Naive thymus-derived CD4-positive, alpha-beta T cell (primary cell): ENCODE measurements at regions not wholly inside any gene's neighbourhood (a gene's known extent, or its start where the extent isn't known, plus 50 kb on each side); places are given as distances from the start of the nearest gene placed in this dataset.

Experiments
- ATAC-seq: fragments of 150-1000 bp; cut with Tn5 transposase; 2 replicates; pipeline ENCODE4 v1.10.0; 2021; ENCODE audit warnings: mild to moderate bottlenecking, moderate library complexity
- CTCF ChIA-PET: fragments of 350-600 bp; sonication (Branson Sonifier 250); formaldehyde crosslinking; loops from one replicate; lab custom pipeline; 2021; ENCODE audit warnings: antibody characterized with exemption; lab: Charles Lee
- POLR2A ChIA-PET: fragments of 350-600 bp; sonication (Branson Sonifier 250); formaldehyde crosslinking; loops from one replicate; lab custom pipeline; 2021; ENCODE audit warnings: antibody characterized with exemption, inconsistent platforms; lab: Charles Lee
- DNase-seq, 9 donors: peaks; one replicate each; pipeline versions ENCODE4 v3.0.0 to v3.0.0-alpha.2; 2020 to 2022; ENCODE audit warnings: mixed read lengths in 1 of 9
- H3K27ac ChIP-seq: one replicate; pipeline ENCODE4 v1.7.0; 2013; ENCODE audit warnings: mild to moderate bottlenecking, low read depth, low read length, moderate library complexity
- H3K27me3 ChIP-seq, 2 donors: one replicate each; pipeline ENCODE4 v1.7.0; 2013; ENCODE audit warnings: low read length in 2 of 2, mild to moderate bottlenecking in 2 of 2, moderate library complexity in 2 of 2; ENCODE audit not compliant: control insufficient read depth in 2 of 2, insufficient read depth in 2 of 2
- H3K36me3 ChIP-seq, 3 experiments: 1 replicate in 2 of 3; 2 replicates in 1 of 3; pipeline ENCODE4 v1.7.0; 2013; ENCODE audit warnings: low read length in 3 of 3, mild to moderate bottlenecking in 3 of 3, moderate library complexity in 1 of 3; ENCODE audit not compliant: insufficient read depth in 3 of 3, control insufficient read depth in 2 of 3
- H3K4me1 ChIP-seq, 2 donors: one replicate each; pipeline ENCODE4 v1.7.0; 2013; ENCODE audit warnings: low read length in 2 of 2, mild to moderate bottlenecking in 2 of 2, moderate library complexity in 1 of 2; ENCODE audit not compliant: control insufficient read depth in 2 of 2, insufficient read depth in 2 of 2
- H3K4me3 ChIP-seq: 2 replicates; pipeline ENCODE4 v1.7.0; 2013; ENCODE audit warnings: mild to moderate bottlenecking, low read length
- H3K9me3 ChIP-seq, 3 experiments: 1 replicate in 2 of 3; 2 replicates in 1 of 3; pipeline ENCODE4 v1.7.0; 2013; ENCODE audit warnings: low read length in 3 of 3; ENCODE audit not compliant: control insufficient read depth in 2 of 3
- H3K27ac Mint-ChIP-seq, 9 donors: one replicate each; pipeline ENCODE4 v1.8.0; 2020 to 2022; ENCODE audit warnings: mixed read lengths in 9 of 9, mild to moderate bottlenecking in 8 of 9, moderate library complexity in 5 of 9, inconsistent platforms in 2 of 9
- H3K27me3 Mint-ChIP-seq, 5 donors: one replicate each; pipeline ENCODE4 v1.8.0; 2021 to 2022; ENCODE audit warnings: mixed read lengths in 5 of 5, mild to moderate bottlenecking in 1 of 5
- H3K36me3 Mint-ChIP-seq, 5 donors: one replicate each; pipeline ENCODE4 v1.8.0; 2020 to 2022; ENCODE audit warnings: mixed read lengths in 5 of 5, mild to moderate bottlenecking in 3 of 5, inconsistent platforms in 1 of 5
- H3K4me1 Mint-ChIP-seq, 7 donors: one replicate each; pipeline ENCODE4 v1.8.0; 2020 to 2022; ENCODE audit warnings: mixed read lengths in 7 of 7, mild to moderate bottlenecking in 3 of 7, inconsistent platforms in 1 of 7
- H3K4me3 Mint-ChIP-seq, 10 donors: one replicate each; pipeline ENCODE4 v1.8.0; 2020 to 2022; ENCODE audit warnings: mild to moderate bottlenecking in 10 of 10, mixed read lengths in 10 of 10, moderate library complexity in 6 of 10, inconsistent platforms in 2 of 10
- H3K9me3 Mint-ChIP-seq, 11 donors: one replicate each; pipeline ENCODE4 v1.8.0; 2020 to 2022; ENCODE audit warnings: mixed read lengths in 11 of 11, mild to moderate bottlenecking in 4 of 11, inconsistent platforms in 1 of 11, moderate library complexity in 1 of 11
- intact Hi-C, 2 donors: fragments of 100-400 bp; cut with micrococcal nuclease; formaldehyde crosslinking; loops; one replicate each; pipeline ENCODE4 v1.15.1; 2023

- intact Hi-C loops = no loop called here
Measured at GRCh38 chrY:17045124-17045523, 834.9 kb downstream of the CDY2B start.

GRCh38 chrY:17044723-17045122 is 835.3 kb downstream of the CDY2B start:
- peaks cover 0 to 14% (median 3%) of the 10 kb centered on the region in 7 donors for H3K4me1 Mint-ChIP-seq
- no peak overlapping the region for H3K4me3 Mint-ChIP-seq
- Histone ChIP-seq H3K9me3 (no peaks in the 10 kb centered on the region), H3K4me3 (no peak overlapping the region), H3K4me1 (peaks cover 0 to 17% of the 10 kb centered on the region in 2 donors), H3K27me3 (no peaks in the 10 kb centered on the region), H3K27ac (no peak overlapping the region), H3K36me3 (no peaks in the 10 kb centered on the region)
- ChIA-PET CTCF (no interaction called here), POLR2A (no interaction called here)
- H3K9me3 Mint-ChIP-seq = peaks cover 0 to 16% (median 11%) of the 10 kb centered on the region in 11 donors
- no peaks in the 10 kb centered on the region for H3K27me3 Mint-ChIP-seq
- ATAC-seq (no peak), DNase-seq (no peak)
- H3K36me3 Mint-ChIP-seq = peaks cover 0 to 6% (median 0%) of the 10 kb centered on the region in 5 donors
- intact Hi-C loops = no loop called here
- no peak overlapping the region for H3K27ac Mint-ChIP-seq

More at GRCh38 chrY:17045124-17045523, 834.9 kb downstream of the CDY2B start:
- Mint-ChIP-seq H3K36me3 (peaks cover 0 to 6% (median 0%) of the 10 kb centered on the region in 5 donors), H3K27ac (no peak overlapping the region), H3K4me1 (peaks cover 0 to 14% (median 3%) of the 10 kb centered on the region in 7 donors), H3K27me3 (no peaks in the 10 kb centered on the region), H3K9me3 (peaks cover 0 to 16% (median 11%) of the 10 kb centered on the region in 11 donors), H3K4me3 (no peak overlapping the region)
- POLR2A ChIA-PET = no interaction called here
- Histone ChIP-seq H3K27me3 (no peaks in the 10 kb centered on the region), H3K27ac (no peak overlapping the region), H3K36me3 (no peaks in the 10 kb centered on the region), H3K4me1 (peaks cover 0 to 17% of the 10 kb centered on the region in 2 donors), H3K9me3 (no peaks in the 10 kb centered on the region), H3K4me3 (no peak overlapping the region)
- no peak for ATAC-seq
- DNase-seq = no peak
- CTCF ChIA-PET = no interaction called here

- H3K36me3 ChIP-seq = no peaks in the 10 kb centered on the region
- Mint-ChIP-seq H3K27ac (no peak overlapping the region), H3K27me3 (no peaks in the 10 kb centered on the region), H3K9me3 (peaks cover 0 to 16% (median 11%) of the 10 kb centered on the region in 11 donors), H3K4me3 (no peak overlapping the region), H3K4me1 (peaks cover 0 to 14% (median 3%) of the 10 kb centered on the region in 7 donors), H3K36me3 (peaks cover 0 to 6% (median 0%) of the 10 kb centered on the region in 5 donors)
- CTCF ChIA-PET = no interaction called here
- no peaks in the 10 kb centered on the region for H3K9me3 ChIP-seq
- H3K4me3 ChIP-seq = no peak overlapping the region
- DNase-seq (no peak), ATAC-seq (no peak)
- intact Hi-C loops = no loop called here
- no peak overlapping the region for H3K27ac ChIP-seq
- H3K4me1 ChIP-seq = peaks cover 0 to 17% of the 10 kb centered on the region in 2 donors
- POLR2A ChIA-PET = no interaction called here
- H3K27me3 ChIP-seq = no peaks in the 10 kb centered on the region
Measured at GRCh38 chrY:17044272-17044671, 835.7 kb downstream of the CDY2B start.

- H3K4me3 Mint-ChIP-seq = no peak overlapping the region
- peaks cover 0 to 14% (median 3%) of the 10 kb centered on the region in 7 donors for H3K4me1 Mint-ChIP-seq
- POLR2A ChIA-PET = no interaction called here
- no peak for ATAC-seq
- no peak for DNase-seq
- intact Hi-C loops = no loop called here
- no peaks in the 10 kb centered on the region for H3K27me3 Mint-ChIP-seq
- H3K9me3 Mint-ChIP-seq = peaks cover 0 to 17% (median 11%) of the 10 kb centered on the region in 11 donors
- Histone ChIP-seq H3K36me3 (no peaks in the 10 kb centered on the region), H3K9me3 (no peaks in the 10 kb centered on the region), H3K27me3 (no peaks in the 10 kb centered on the region), H3K4me3 (no peak overlapping the region), H3K4me1 (no peaks in the 10 kb centered on the region), H3K27ac (no peak overlapping the region)
- peaks cover 0 to 6% (median 0%) of the 10 kb centered on the region in 5 donors for H3K36me3 Mint-ChIP-seq
- CTCF ChIA-PET = no interaction called here
- H3K27ac Mint-ChIP-seq = no peak overlapping the region
Measured at GRCh38 chrY:17038439-17038838, 841.6 kb downstream of the CDY2B start.

GRCh38 chrY:17018126-17018525 is 861.9 kb downstream of the CDY2B start:
- no peak overlapping the region for H3K27ac Mint-ChIP-seq
- ATAC-seq = no peak
- peaks cover 0 to 8% (median 0%) of the 10 kb centered on the region in 11 donors for H3K9me3 Mint-ChIP-seq
- no peaks in the 10 kb centered on the region for H3K27me3 Mint-ChIP-seq
- H3K36me3 Mint-ChIP-seq = no peaks in the 10 kb centered on the region
- no peak for DNase-seq
- Histone ChIP-seq H3K4me1 (no peaks in the 10 kb centered on the region), H3K36me3 (no peaks in the 10 kb centered on the region), H3K27ac (no peak overlapping the region), H3K27me3 (no peaks in the 10 kb centered on the region), H3K9me3 (no peaks in the 10 kb centered on the region), H3K4me3 (no peak overlapping the region)
- no peaks in the 10 kb centered on the region for H3K4me1 Mint-ChIP-seq
- ChIA-PET POLR2A (no interaction called here), CTCF (no interaction called here)
- no peak overlapping the region for H3K4me3 Mint-ChIP-seq
- intact Hi-C loops = no loop called here

- no peaks in the 10 kb centered on the region for H3K4me1 ChIP-seq
- Mint-ChIP-seq H3K4me3 (no peak overlapping the region), H3K27ac (no peak overlapping the region), H3K36me3 (peaks cover 0 to 7% (median 0%) of the 10 kb centered on the region in 5 donors), H3K27me3 (no peaks in the 10 kb centered on the region), H3K4me1 (peaks cover 0 to 4% (median 0%) of the 10 kb centered on the region in 7 donors), H3K9me3 (peaks cover 0 to 14% (median 5%) of the 10 kb centered on the region in 11 donors)
- CTCF ChIA-PET = no interaction called here
- no peaks in the 10 kb centered on the region for H3K36me3 ChIP-seq
- intact Hi-C loops = no loop called here
- POLR2A ChIA-PET = no interaction called here
- ATAC-seq (no peak), DNase-seq (no peak)
- H3K9me3 ChIP-seq = no peaks in the 10 kb centered on the region
- H3K27ac ChIP-seq = no peak overlapping the region
- no peak overlapping the region for H3K4me3 ChIP-seq
- H3K27me3 ChIP-seq = no peaks in the 10 kb centered on the region
Measured at GRCh38 chrY:16993551-16993950, 886.5 kb downstream of the CDY2B start.

GRCh38 chrY:16981776-16982175 is 898.2 kb downstream of the CDY2B start:
- H3K36me3 Mint-ChIP-seq = no peaks in the 10 kb centered on the region
- H3K4me3 ChIP-seq = no peak overlapping the region
- H3K4me3 Mint-ChIP-seq = no peak overlapping the region
- ChIA-PET CTCF (no interaction called here), POLR2A (no interaction called here)
- peaks cover 0 to 15% (median 4%) of the 10 kb centered on the region in 11 donors for H3K9me3 Mint-ChIP-seq
- H3K9me3 ChIP-seq = no peaks in the 10 kb centered on the region
- no peak overlapping the region for H3K27ac Mint-ChIP-seq
- H3K27me3 Mint-ChIP-seq = no peaks in the 10 kb centered on the region
- DNase-seq (no peak), ATAC-seq (no peak)
- no peaks in the 10 kb centered on the region for H3K36me3 ChIP-seq
- no peaks in the 10 kb centered on the region for H3K27me3 ChIP-seq
- H3K4me1 ChIP-seq = no peaks in the 10 kb centered on the region
- no peak overlapping the region for H3K27ac ChIP-seq
- intact Hi-C loops = no loop called here
- no peaks in the 10 kb centered on the region for H3K4me1 Mint-ChIP-seq
